ENCODE measurements at regions not wholly inside any gene's neighbourhood (a gene's known extent, or its start where the extent isn't known, plus 50 kb on each side); places are given as distances from the start of the nearest gene placed in this dataset.

GRCh38 chr11:86142170-86142569, 73.3 kb upstream of the PICALM start:
- no peak for TF ChIP-seq POLR2A (IDR thresholded peaks at IDR 0.05)
- TF ChIP-seq CTCF (IDR thresholded peaks at IDR 0.05), result no peak
- Histone ChIP-seq H3K9me3 (no peaks in the 10 kb centered on the region), H3K36me3 (no peaks in the 10 kb centered on the region), H3K4me1 (no peaks in the 10 kb centered on the region), H3K27ac (no peak overlapping the region), H3K4me3 (replicated peaks in 1 of 3) (no peak overlapping the region), H3K27me3 (no peaks in the 10 kb centered on the region)
- intact Hi-C loops (cut with DNase I), result no loop called here
- DNase-seq, result no peak
- WGBS, 2 donors, result 96% methylated on average over 1 of the region's 1 CpG

- Histone ChIP-seq H3K9me3 (no peaks in the 10 kb centered on the region), H3K27me3 (no peaks in the 10 kb centered on the region), H3K4me1 (no peaks in the 10 kb centered on the region), H3K36me3 (no peaks in the 10 kb centered on the region), H3K27ac (no peak overlapping the region), H3K4me3 (replicated peaks in 1 of 3) (no peak overlapping the region)
- intact Hi-C loops (cut with DNase I), result no loop called here
- 88 to 90% methylated on average over 1 of the region's 1 CpG for WGBS, 2 donors
- DNase-seq, result no peak
- TF ChIP-seq CTCF (IDR thresholded peaks at IDR 0.05) (no peak), POLR2A (IDR thresholded peaks at IDR 0.05) (no peak)
These were observed 72.8 kb upstream of the PICALM start for GRCh38 chr11:86141727-86142126.

- TF ChIP-seq POLR2A (IDR thresholded peaks at IDR 0.05), result no peak
- no peak for TF ChIP-seq CTCF (IDR thresholded peaks at IDR 0.05)
- DNase-seq, result no peak
- intact Hi-C loops (cut with DNase I), result no loop called here
- no peaks in the 10 kb centered on the region for H3K27me3 ChIP-seq
- no peaks in the 10 kb centered on the region for H3K4me1 ChIP-seq
- no peaks in the 10 kb centered on the region for H3K9me3 ChIP-seq
- no peaks in the 10 kb centered on the region for H3K36me3 ChIP-seq
- H3K4me3 ChIP-seq (replicated peaks in 1 of 3), result no peak overlapping the region
- H3K27ac ChIP-seq, result no peak overlapping the region
- 87 to 88% methylated on average over 10 of the region's 10 CpGs for WGBS, 2 donors
These were observed 71.6 kb upstream of the PICALM start for GRCh38 chr11:86140334-86140990.

GRCh38 chr11:86138958-86139357, 70.1 kb upstream of the PICALM start:
- Histone ChIP-seq H3K4me3 (replicated peaks in 1 of 3) (no peak overlapping the region), H3K36me3 (no peaks in the 10 kb centered on the region), H3K27ac (no peak overlapping the region), H3K9me3 (no peaks in the 10 kb centered on the region), H3K4me1 (no peaks in the 10 kb centered on the region), H3K27me3 (no peaks in the 10 kb centered on the region)
- DNase-seq, result no peak
- WGBS, 2 donors, result 83 to 91% methylated on average over 4 of the region's 4 CpGs
- TF ChIP-seq POLR2A (IDR thresholded peaks at IDR 0.05), result no peak
- no peak for TF ChIP-seq CTCF (IDR thresholded peaks at IDR 0.05)
- intact Hi-C loops (cut with DNase I), result no loop called here

- TF ChIP-seq CTCF (IDR thresholded peaks at IDR 0.05) (no peak), POLR2A (IDR thresholded peaks at IDR 0.05) (no peak)
- Histone ChIP-seq H3K4me3 (replicated peaks in 1 of 3) (no peak overlapping the region), H3K4me1 (no peaks in the 10 kb centered on the region), H3K27me3 (no peaks in the 10 kb centered on the region), H3K36me3 (no peaks in the 10 kb centered on the region), H3K9me3 (no peaks in the 10 kb centered on the region), H3K27ac (no peak overlapping the region)
- intact Hi-C loops (cut with DNase I), result no loop called here
- no peak for DNase-seq
- 44 to 60% methylated on average over 2 of the region's 2 CpGs for WGBS, 2 donors
These were observed 67.7 kb upstream of the PICALM start for GRCh38 chr11:86136538-86136937.

Data from thyroid gland (tissue), 4 donors.